COLO668 (cell line): ENCODE measurements at regions not wholly inside any gene's neighbourhood (a gene's known extent, or its start where the extent isn't known, plus 50 kb on each side); places are given as distances from the start of the nearest gene placed in this dataset.

ENCODE experiments used
- DNase-seq: peaks from one replicate; lab custom pipeline; 2025; ENCODE audit not compliant: unreplicated experiment; lab: John Stamatoyannopoulos, UW

DNA sequence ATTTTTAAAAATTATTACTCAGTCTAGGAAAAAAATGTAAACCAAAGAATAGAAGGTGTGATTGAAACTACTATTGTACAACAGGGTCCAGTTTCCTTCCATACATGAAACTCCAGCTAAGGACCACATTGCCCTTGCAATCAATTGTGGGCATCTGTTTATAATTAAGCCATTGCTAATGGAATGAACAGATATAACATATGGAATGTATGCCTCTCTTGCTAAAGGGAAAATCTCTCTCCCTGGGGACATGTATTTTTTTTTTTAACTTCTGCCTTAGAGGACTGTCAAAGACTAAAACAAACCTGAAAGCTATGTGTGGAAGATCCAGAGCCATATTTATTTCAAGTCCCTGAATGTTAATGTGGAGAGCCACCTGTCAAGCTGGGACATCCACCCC is 336.8 kb upstream of the MANEA start:
- no peak for DNase-seq

DNA sequence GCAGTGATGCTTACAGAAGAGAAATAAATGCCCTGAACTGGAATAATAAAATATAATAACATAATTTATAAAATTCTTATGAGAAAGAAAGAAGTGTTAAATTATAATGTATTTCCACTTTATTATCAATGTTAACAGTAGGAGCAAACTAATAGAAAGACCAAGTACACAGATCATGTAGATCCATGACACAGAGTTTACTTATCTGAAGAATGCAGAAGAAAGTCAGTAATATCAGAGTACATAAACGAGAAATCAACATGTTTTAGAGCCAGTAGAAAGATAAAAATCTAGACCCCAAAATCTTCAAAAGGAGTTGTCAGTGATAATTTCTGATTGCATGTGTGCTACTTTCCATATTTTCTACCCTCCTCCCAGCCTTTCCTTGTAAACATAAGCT is 334.8 kb upstream of the MANEA start:
- no peak for DNase-seq

DNA sequence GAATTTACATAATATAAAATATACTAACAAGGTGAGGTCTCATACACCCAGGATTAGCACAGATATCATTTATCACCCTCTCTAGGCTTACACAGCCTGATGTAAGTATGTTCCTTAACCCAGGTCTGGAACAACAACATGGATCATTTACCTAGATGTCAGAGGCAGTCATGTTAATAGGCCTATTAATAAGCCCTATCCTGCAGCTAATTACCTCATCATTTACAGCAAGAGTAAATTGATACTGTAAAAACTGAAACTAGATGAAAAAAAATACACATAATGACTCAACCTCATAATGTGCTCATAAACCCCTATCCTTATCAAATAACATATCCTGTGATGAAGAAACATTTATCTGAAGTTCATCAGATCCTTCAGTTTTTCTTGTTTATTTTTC is 334.3 kb upstream of the MANEA start:
- no peak for DNase-seq

DNA sequence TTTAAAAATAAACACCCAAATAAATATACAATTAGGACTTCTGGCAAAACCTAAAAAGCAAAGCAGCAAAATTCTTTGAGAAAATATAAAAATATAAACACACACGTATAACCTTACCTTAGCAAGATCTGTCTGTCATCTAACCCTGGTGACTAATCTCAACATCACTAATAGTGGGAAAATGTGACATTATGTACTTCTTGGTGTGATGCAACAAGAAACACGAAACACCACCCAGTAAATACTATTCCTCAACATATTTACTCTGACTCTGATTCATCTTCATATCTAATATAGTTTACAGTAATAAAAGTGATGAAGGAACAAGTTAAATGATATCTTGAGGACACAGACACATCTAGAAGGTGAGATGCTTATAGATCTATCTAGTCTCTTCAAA is 332.6 kb upstream of the MANEA start:
- no peak for DNase-seq

DNA sequence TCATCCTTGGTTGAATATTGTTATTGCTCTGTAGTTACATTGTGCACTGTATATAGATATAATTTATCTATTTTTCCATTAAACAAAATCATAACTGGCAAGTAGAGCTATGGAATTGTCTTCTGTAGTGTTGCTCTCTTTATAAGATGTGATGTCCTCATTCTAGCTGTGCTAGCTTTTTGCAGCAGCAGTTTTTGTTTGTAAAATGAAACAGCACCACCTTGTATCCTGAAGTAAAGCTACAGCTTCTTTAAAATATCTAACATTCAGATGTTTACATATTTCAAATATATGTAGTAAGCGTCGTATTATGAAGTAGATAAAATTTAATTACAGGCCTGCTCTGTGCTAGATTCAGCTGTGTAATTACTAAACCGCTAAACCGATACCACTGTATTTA is 328.8 kb upstream of the MANEA start:
- DNase-seq = no peak

DNA sequence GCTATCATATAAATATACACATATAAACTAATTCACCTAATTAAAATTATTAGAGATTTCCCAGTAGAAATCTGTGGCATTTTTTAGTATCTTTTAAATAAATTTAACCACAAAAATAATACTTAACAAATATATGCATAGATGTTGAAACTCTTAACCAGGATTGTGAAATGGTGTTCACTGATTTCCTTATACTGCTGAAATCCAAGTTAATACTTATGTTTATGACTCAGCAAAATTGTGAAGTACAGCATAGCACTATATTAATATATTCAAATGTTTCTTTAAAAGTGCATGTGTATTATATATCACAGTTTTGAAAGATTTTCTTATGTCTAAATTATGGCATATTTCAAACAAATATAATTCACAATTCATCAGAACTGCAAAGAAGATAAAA is 328.2 kb upstream of the MANEA start:
- no peak for DNase-seq

DNA sequence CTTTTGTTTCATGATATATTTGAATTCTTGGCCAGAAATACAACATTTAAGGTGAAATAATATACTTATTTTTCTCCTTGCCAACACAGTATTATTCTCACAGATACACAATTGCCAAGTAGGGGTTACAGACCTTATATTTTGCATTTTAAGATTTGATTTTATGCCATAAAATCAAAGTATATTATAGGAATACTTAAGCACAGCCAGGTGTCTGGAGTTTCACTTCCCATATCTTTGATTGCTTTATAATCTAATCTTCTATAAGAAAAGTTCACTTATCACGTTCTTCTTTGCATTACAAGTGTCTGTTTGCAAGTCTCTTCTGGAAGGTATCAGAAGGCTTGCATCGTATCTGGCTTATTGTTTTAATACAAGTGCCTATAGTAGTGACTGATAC is 327.7 kb upstream of the MANEA start:
- DNase-seq = no peak

DNA sequence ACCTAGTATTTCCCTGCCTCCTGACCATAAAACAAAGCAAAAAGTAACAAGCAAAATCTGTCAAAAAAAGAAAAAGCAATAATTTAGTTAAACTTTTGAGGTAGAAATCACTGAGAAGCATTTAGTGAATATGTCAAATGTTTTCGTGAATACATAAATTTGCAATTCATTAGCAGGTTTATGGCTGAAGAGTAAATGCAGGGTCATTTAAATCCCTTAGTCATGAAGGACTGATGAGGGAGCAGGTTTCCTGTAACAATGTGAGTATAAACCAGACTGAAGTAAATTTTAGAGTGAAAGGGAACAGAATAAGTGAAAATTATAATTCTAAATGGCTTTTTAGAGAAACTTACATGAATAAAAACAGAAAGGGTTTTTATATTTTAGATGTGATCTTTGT is 313.5 kb upstream of the MANEA start:
- DNase-seq = no peak

DNA sequence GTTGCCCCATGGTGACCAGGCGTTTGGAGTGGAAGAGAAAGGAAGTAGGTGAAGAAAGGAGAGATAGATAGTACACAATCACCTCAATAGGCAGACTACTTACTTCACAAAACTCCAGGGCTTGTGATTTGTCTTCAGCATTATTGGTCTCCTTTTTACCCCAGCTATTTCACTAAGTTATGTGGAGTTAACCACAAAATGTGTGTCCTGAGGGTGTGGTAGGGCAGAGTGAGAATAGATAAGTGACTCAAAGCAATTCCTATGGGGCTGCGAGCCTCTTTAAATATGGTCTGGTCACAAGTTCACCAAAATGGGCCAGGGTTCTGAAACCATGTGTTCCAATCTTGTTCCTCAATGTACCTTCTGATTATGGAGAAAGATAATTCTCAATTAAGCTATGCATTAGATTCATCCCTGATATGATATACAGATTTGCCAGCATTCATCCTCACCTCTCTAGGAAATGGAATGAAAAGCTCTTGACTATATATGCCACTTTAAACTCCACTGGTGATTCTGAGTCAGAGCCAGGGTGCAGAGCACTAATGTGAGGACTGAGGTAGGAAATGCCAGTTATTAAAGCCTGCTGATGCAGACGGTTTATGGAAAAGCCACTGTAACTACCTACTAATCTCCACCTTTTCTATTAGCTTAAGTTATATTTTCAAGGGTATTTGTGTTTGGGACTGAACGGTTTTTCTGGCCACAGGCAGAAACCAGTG is 310.6 kb upstream of the MANEA start:
- no peak for DNase-seq

DNA sequence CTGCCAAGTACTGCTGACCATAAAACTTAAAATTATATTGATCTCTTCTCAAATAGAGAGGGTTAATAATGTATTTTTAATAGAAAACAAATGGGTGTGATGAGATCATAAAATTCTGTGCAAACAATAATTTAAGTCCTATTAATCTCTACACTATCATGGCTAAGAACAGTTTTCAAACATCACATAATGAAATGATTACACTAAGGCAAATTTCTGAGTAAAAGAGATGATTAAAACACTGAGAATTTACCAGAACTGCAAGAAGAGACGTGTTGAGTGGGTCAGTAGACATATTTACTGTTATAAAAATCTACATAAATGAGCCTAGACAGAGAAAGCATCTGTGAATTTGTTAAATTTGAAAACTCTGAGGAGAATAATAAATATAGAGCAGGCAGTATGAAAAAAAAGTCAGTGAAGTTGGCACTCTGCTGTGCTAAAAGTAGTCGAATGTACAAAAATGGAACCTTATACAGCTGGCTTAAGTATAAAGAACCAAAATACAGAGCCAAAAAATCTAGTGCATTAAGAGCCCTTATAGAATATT is 302.6 kb upstream of the MANEA start:
- DNase-seq = no peak

DNA sequence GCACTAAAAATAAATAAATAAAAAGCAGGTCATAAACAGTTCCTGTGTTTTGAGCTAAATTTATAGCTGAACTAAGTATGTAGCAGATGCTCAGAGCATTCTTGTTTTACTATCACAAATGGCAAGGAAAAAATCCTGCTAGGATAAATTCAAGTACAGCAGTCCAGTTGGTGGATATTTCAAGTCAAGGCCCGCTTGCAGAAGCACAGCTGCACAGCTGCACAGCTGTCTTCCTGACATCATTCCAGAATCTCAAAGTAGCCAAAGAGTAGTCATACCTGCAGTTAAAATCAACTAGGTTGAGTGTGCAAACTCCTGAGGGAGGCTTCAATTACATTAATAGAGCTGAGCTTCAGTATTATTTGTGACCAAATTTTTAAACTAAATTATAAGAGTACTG is 297.7 kb upstream of the MANEA start:
- DNase-seq = no peak

DNA sequence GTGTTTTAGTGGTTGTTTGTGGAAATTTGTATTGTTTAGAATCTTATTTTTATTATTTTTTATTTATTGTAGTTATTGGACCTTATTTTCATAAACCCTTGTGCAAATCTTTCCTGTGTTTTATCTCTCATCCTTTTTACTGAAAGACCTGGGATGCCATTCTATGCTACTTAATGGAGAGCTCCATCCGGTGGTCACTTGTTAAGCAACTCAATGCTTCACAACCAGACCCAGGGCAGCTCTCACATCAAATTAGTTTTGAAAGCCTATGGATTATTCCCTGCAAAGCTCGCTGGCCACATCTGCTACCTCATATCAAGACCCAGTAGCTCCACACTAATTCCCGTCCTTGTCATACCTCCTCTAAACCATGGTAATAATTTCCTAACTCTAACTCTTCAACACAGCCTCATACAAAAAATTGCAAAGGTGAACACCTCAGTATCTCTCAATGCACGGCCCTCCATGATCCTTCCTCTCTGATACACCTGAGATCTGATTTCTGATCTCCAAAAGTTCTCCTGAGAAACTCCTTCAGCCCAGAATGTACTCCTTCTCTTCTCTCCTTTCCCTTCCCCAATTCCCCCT is 296.6 kb upstream of the MANEA start:
- DNase-seq = peak; percentile 2

DNA sequence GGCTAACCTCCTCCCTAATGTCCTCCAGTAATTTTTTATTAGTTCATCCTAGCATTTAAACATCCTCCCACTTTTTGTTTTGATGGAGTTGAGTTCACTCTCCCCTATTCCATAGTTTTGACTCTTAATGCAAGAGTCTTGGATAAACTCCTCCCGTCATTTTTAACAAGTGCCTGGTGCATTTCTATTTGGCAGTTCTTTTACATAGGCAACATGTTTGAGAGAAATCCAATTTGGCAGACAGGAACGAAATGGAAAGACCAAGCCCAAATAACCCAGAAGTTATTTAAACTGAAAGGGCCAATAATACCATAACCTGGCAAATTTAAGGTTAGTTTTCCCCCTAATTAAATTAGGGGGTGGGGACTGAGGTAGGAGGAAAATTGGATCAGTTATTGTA is 291.5 kb upstream of the MANEA start:
- no peak for DNase-seq

DNA sequence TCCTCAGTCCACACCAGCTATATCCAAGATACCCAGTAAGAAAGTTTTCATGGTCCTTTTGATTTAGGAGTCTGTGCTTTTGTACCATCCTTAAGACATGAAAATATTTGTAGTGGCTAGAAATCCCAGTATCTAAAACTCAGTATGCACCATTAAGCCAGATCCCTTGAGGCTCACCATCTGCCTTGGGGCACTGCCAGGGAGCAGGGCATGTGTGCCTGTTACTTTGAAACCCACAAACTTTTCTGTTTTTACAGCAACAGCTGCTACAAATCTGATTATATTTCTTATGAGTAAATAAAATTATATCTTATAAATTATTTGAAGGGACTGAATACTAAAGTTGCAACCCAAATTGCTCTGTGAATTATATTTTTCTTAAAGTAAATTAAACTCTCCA is 290.5 kb upstream of the MANEA start:
- DNase-seq = no peak

DNA sequence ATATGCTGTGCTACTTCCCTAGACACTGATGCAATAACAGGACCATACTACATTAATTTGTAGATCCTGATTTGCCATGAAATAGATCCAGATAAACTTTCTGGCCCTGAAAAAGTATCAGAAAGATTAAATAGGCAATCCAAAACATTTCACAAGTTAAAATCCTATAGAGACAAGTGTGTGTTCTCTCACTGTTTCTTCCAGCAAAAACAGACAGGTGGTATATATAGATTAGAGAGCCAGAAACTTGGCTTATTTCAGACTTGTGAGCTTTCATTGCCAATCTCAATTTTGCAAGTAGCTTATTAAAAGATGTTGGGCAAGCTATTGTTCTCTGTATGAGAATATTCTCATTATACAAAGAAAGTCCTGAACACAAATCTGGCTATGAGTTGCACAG is 289.1 kb upstream of the MANEA start:
- no peak for DNase-seq

DNA sequence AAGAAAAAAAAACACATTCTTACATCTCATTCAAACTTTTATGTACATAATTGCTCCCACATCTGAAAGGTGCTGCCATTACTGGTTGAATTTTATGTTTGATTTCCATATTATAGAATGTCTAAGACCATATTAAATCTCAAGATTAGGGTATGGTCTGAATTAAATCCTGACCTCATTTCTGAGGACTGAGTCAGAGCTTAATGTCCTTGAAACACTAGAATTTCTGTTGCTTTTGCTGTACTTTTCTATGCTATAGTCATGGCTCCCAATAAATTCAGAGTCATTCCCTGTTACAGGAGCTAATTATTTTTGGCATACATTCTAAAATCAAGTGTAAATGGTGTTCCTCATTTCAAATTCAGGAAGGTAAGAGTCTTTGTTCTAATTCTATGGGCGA is 285.3 kb upstream of the MANEA start:
- DNase-seq = no peak

DNA sequence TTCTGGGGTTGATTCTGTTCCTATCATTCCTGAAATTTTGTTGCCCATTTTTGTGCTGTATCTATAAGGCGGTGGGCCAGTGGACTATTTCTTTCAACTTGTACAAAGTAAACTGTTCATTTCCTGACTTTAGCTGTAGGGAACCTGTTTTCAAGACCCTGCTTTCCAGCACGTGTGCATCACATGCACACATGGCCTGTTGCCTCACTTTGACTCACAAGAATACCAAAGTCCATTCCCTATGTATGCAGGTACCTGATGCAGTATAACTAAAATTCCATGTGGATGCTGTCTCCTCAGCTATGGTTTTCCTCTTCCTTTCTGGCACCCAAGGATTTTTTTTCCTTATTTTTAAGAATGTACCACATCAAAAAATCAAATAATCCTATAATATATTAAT is 284.1 kb upstream of the MANEA start:
- DNase-seq = no peak

DNA sequence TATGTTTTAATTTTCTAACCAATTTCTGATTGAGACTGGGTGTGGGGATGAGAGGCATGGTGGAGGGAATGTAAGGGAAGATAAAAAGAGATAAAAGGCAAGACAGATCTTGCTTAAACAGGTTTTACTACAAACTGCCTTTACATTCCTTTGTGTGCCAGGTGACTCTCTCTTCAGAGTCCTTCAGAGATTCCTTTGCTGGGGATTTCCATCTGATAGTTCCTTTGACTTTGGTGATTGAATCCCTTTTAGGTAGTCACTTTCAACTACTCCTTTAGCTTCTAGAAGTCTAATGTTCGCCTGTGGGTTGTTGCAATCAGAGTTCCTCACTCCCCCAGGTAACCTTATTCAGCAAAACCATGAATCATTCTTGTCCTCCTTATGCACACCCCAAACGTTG is 283.3 kb upstream of the MANEA start:
- no peak for DNase-seq

DNA sequence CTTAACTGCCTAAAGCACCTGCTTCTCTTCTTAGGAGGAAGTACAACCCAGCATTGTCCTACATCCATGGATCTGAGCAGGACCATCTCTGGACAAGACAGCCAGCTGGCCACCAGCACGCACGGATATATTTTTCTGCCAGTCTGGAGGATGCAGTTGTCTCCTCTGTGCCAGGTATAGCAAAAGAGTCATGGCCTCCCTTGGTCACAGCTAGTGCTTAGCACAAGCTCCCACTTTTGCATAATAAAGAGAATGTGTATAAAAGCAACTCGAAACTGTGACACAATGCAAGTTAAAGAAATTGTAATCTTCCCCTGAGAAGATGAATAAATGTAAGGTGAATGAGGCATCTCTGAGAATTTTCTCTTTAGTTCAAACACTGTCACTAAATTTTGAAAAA is 267.8 kb upstream of the MANEA start:
- no peak for DNase-seq

DNA sequence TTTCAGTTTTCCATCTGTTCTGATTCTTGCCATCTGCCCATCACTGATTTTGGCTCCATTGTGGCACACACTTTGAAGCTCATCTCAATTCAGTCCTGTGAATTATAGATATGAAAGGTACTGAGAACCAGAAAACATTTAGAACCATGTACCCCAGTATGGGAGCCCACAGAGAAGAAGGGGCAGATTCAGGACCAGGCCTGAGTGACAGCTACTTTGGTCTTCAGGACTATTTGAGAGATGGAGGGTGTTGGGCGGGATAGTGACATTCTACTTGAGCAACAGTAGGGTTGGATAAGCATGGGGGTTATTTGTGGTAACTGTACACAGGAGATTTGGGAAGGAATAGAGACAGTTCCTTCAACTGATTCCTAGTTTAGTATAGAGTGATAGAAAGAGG is 259.2 kb upstream of the MANEA start:
- DNase-seq = no peak

DNA sequence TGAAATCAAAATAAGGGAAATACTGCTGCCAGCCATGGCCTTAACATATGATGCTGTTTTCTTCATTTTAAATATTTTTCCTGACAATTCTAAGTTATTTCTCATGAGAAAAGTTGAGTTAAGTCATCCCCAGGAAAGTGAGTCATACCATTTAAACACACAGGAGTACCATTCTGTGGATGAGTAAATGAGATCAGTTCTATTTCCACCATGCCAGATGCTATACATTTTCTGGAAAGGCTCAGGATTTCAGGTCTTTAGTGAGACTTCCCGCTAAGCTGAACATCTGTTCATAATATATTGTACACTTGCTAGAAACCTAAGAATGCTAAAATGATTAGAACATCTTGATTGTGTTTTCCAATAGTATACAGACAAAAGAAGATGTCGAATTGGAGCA is 256.2 kb upstream of the MANEA start:
- no peak for DNase-seq

DNA sequence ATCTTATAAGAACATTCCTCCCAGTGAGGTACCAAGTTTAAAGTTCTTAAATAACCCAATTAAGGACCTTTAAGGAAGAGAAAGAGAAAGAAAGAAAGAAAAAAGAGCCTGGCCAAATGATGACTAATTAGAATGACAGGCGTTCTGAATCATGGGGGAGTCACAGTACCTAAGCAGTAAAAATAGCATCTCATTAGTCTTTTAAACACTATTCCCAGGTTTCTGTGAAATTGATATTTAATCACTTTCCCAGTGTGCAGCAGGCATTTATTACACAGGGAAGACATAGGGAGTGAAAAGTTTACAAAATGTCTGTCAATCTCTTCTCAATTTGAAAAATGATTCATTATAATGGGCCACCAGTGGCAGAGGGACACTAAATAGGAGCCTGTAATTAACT is 251.4 kb upstream of the MANEA start:
- DNase-seq = no peak

DNA sequence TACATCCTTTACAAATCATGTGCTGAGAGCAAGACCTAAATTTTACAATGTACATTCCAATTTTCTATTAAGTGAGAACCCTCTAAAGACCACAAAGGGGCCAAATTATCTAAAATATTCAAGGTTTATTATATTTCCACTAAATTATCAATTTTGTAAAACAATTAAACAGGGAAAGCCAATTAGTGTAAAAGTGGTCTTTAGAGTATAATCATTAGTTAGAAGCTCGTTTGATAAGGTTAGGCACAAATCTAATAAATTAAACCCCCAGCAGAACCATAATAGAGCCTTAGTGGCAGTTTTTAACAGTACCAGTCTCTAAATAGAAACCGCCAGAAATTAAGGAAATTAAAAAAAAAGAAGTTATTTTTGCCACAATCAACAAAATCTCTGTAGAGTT is 249.1 kb upstream of the MANEA start:
- no peak for DNase-seq
